Gastroesophageal sphincter (tissue), 4 donors: ENCODE measurements at regions not wholly inside any gene's neighbourhood (a gene's known extent, or its start where the extent isn't known, plus 50 kb on each side); places are given as distances from the start of the nearest gene placed in this dataset.

Experiments used
- ATAC-seq: fragments of 150-250 bp; one replicate; pipeline ENCODE4 v1.9.1; 2016; ENCODE audit warnings: mild to moderate bottlenecking, moderate library complexity
- H3K27ac ChIP-seq, 4 donors: fragments of 200-600 bp; sonication (generic) in 3 of 4; 1 replicate in 3 of 4; 2 replicates in 1 of 4; pipeline ENCODE4 v1.5.1; 2016 to 2019
- H3K27me3 ChIP-seq: fragments of 200-600 bp; sonication (generic); one replicate; pipeline ENCODE4 v1.5.1; 2019
- H3K36me3 ChIP-seq, 2 donors: fragments of 200-600 bp; sonication (generic); one replicate each; pipeline ENCODE4 v1.5.1; 2019; ENCODE audit warnings: control low read depth in 1 of 2
- H3K4me1 ChIP-seq, 3 donors: fragments of 200-600 bp; sonication (generic); 1 replicate in 2 of 3; 2 replicates in 1 of 3; pipeline ENCODE4 v1.5.1; 2016 to 2019; ENCODE audit warnings: control low read depth in 2 of 3
- H3K4me3 ChIP-seq, 2 donors: fragments of 200-600 bp; sonication (generic); one replicate each; pipeline ENCODE4 v1.5.1; 2019; ENCODE audit warnings: mild to moderate bottlenecking in 1 of 2, moderate library complexity in 1 of 2
- H3K9me3 ChIP-seq, 3 donors: fragments of 200-600 bp; sonication (generic); one replicate each; pipeline ENCODE4 v1.5.1; 2017 to 2019; ENCODE audit warnings: control low read depth in 2 of 3
- CTCF ChIP-seq, 4 experiments: fragments of 200-600 bp in 2 of 4; fragments of 450-650 bp in 2 of 4; sonication (generic) in 1 of 4; IDR thresholded peaks; one replicate each; pipeline ENCODE4 v1.5.1; 2017 to 2019; ENCODE audit warnings: antibody characterized with exemption in 4 of 4, mild to moderate bottlenecking in 2 of 4, moderate library complexity in 2 of 4
- EP300 ChIP-seq: sonication (generic); formaldehyde crosslinking; IDR thresholded peaks from one replicate; pipeline ENCODE4 v1.6.1; 2017; ENCODE audit warnings: antibody characterized with exemption, mild to moderate bottlenecking
- POLR2A ChIP-seq, 2 donors: fragments of 450-650 bp; IDR thresholded peaks; one replicate each; pipeline ENCODE4 v1.6.1; 2017; ENCODE audit warnings: antibody characterized with exemption in 2 of 2, mild to moderate bottlenecking in 2 of 2, moderate library complexity in 1 of 2
- POLR2AphosphoS5 ChIP-seq: sonication (generic); formaldehyde crosslinking; IDR thresholded peaks from one replicate; pipeline ENCODE4 v1.6.1; 2017; ENCODE audit warnings: antibody characterized with exemption
- WGBS, 2 donors: methylation state at CpG; one replicate each; pipeline ENCODE4 v1.1.5; 2018; ENCODE audit warnings: low coverage in 1 of 2; 5-methylcytosine and 5-hydroxymethylcytosine counted together

DNA sequence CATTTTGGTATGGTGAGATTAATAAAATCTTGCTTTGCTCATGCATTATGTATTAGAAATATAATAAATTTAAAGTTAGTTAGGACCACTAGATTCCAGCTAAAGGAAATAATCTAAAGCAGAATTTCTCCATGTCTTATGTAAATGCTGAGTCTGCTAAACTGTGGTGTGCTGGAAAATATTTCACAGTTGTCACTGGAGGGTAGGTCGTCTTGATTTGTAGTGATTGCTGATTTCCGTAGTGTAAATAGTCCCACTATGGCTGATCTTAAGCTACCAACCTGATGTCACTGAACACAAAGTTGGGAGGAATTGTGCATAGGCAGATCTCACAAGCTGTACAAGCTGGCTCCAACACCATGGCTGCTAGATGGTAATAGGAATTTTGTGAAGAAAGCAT lies 133.4 kb upstream of the NR3C2 start:
- no peaks in the 10 kb centered on the region for H3K27me3 ChIP-seq
- no peaks in the 10 kb centered on the region for H3K4me1 ChIP-seq
- no peaks in the 10 kb centered on the region for H3K9me3 ChIP-seq
- WGBS, 2 donors: 83 to 86% methylated on average over 2 of the region's 2 CpGs
- no peak for ATAC-seq
- no peak overlapping the region for H3K4me3 ChIP-seq
- TF ChIP-seq CTCF (IDR thresholded peaks at IDR 0.05) (no peak), EP300 (no peak), POLR2AphosphoS5 (no peak), POLR2A (IDR thresholded peaks at IDR 0.05) (no peak)
- H3K36me3 ChIP-seq: no peaks in the 10 kb centered on the region
- no peak overlapping the region for H3K27ac ChIP-seq

- TF ChIP-seq EP300 (no peak), POLR2AphosphoS5 (no peak), POLR2A (IDR thresholded peaks at IDR 0.05) (no peak), CTCF (IDR thresholded peaks at IDR 0.05) (no peak)
- Histone ChIP-seq H3K4me3 (no peak overlapping the region), H3K9me3 (peaks cover 0 to 2% (median 0%) of the 10 kb centered on the region in 3 donors), H3K4me1 (no peaks in the 10 kb centered on the region), H3K27ac (no peak overlapping the region), H3K27me3 (no peaks in the 10 kb centered on the region), H3K36me3 (no peaks in the 10 kb centered on the region)
- no peak for ATAC-seq
- 78 to 82% methylated on average over 3 to 6 of the region's 6 CpGs for WGBS, 2 donors
Measured at GRCh38 chr4:148574911-148575310, 132.7 kb upstream of the NR3C2 start.

- H3K4me3 ChIP-seq: no peak overlapping the region
- H3K27ac ChIP-seq: no peak overlapping the region
- H3K27me3 ChIP-seq: no peaks in the 10 kb centered on the region
- TF ChIP-seq POLR2AphosphoS5 (no peak), POLR2A (IDR thresholded peaks at IDR 0.05) (no peak), CTCF (IDR thresholded peaks at IDR 0.05) (no peak), EP300 (no peak)
- ATAC-seq: no peak
- WGBS, 2 donors: 42 to 63% methylated on average over 2 to 3 of the region's 3 CpGs
- peaks cover 0 to 5% (median 0%) of the 10 kb centered on the region in 3 donors for H3K9me3 ChIP-seq
- no peaks in the 10 kb centered on the region for H3K36me3 ChIP-seq
- no peaks in the 10 kb centered on the region for H3K4me1 ChIP-seq
Measured at GRCh38 chr4:148574502-148574901, 132.3 kb upstream of the NR3C2 start.

DNA sequence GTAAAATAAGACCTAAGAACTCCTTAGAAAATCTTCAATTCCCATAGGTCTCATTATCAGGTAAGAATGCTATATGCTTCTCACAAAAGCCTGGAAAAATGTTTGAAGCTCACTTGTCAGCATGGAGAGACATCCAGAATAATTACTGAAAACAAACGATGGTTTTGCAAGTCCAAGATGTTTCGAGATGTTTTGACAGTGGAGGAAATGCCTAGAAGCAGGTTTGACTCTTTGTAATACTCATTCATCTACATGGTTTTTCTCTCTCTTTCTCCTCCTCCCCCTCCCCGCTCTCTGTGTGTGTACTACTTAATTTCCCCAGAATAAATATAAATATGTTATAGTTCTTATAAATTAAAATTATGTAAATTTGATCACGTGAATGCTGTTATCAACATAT lies 131.9 kb upstream of the NR3C2 start:
- ATAC-seq: no peak
- H3K27me3 ChIP-seq: no peaks in the 10 kb centered on the region
- H3K4me1 ChIP-seq: no peaks in the 10 kb centered on the region
- peaks cover 0 to 5% (median 0%) of the 10 kb centered on the region in 3 donors for H3K9me3 ChIP-seq
- WGBS, 2 donors: 70% methylated on average over 4 of the region's 4 CpGs
- H3K4me3 ChIP-seq: no peak overlapping the region
- H3K27ac ChIP-seq: no peak overlapping the region
- no peaks in the 10 kb centered on the region for H3K36me3 ChIP-seq
- TF ChIP-seq CTCF (IDR thresholded peaks at IDR 0.05) (no peak), POLR2A (IDR thresholded peaks at IDR 0.05) (no peak), POLR2AphosphoS5 (no peak), EP300 (no peak)

GRCh38 chr4:148573296-148573695 lies 131.1 kb upstream of the NR3C2 start:
- Histone ChIP-seq H3K4me3 (no peak overlapping the region), H3K9me3 (peaks cover 0 to 5% (median 0%) of the 10 kb centered on the region in 3 donors), H3K4me1 (no peaks in the 10 kb centered on the region), H3K27me3 (no peaks in the 10 kb centered on the region), H3K36me3 (no peaks in the 10 kb centered on the region), H3K27ac (no peak overlapping the region)
- ATAC-seq: no peak
- TF ChIP-seq EP300 (no peak), CTCF (IDR thresholded peaks at IDR 0.05) (no peak), POLR2AphosphoS5 (no peak), POLR2A (IDR thresholded peaks at IDR 0.05) (no peak)
- WGBS, 2 donors: 66 to 67% methylated on average over 3 of the region's 3 CpGs
